GM23248 (cell line): ENCODE measurements at regions not wholly inside any gene's neighbourhood (a gene's known extent, or its start where the extent isn't known, plus 50 kb on each side); places are given as distances from the start of the nearest gene placed in this dataset.

ENCODE experiments used
- DNase-seq: peaks from one replicate; pipeline ENCODE4 v3.0.0-alpha.2; 2015
- H2AFZ ChIP-seq: fragments of 200-600 bp; sonication (generic); 2 replicates; pipeline ENCODE4 v1.6.1; 2016; ENCODE audit warnings: antibody characterized with exemption
- H3F3A ChIP-seq: fragments of 200-600 bp; sonication (generic); 2 replicates; pipeline ENCODE4 v1.6.1; 2016; ENCODE audit warnings: mild to moderate bottlenecking, antibody characterized with exemption, mixed run types; ENCODE audit not compliant: insufficient read depth
- H3K27ac ChIP-seq: fragments of 200-600 bp; sonication (generic); 2 replicates; pipeline ENCODE4 v1.5.1; 2016; ENCODE audit warnings: mild to moderate bottlenecking
- H3K27me3 ChIP-seq: fragments of 200-600 bp; sonication (generic); replicated peaks from 2 replicates; pipeline ENCODE4 v1.6.1; 2016; ENCODE audit warnings: mild to moderate bottlenecking; ENCODE audit not compliant: insufficient read depth
- H3K36me3 ChIP-seq: fragments of 200-600 bp; sonication (generic); 2 replicates; pipeline ENCODE4 v1.6.1; 2016; ENCODE audit warnings: low read depth, mild to moderate bottlenecking
- H3K4me1 ChIP-seq: fragments of 200-600 bp; sonication (generic); 2 replicates; pipeline ENCODE4 v1.6.1; 2016; ENCODE audit warnings: mild to moderate bottlenecking; ENCODE audit not compliant: insufficient read depth
- H3K4me2 ChIP-seq: fragments of 200-600 bp; sonication (generic); one replicate; pipeline ENCODE4 v1.6.1; 2016; ENCODE audit warnings: mild to moderate bottlenecking; ENCODE audit not compliant: unreplicated experiment
- H3K4me3 ChIP-seq: fragments of 200-600 bp; sonication (generic); 2 replicates; pipeline ENCODE4 v1.5.1; 2016; ENCODE audit warnings: mild to moderate bottlenecking
- H3K79me2 ChIP-seq: fragments of 200-600 bp; sonication (generic); 2 replicates; pipeline ENCODE4 v1.6.1; 2016; ENCODE audit warnings: mild to moderate bottlenecking; ENCODE audit not compliant: insufficient read depth
- H3K9ac ChIP-seq: fragments of 200-600 bp; sonication (generic); 2 replicates; pipeline ENCODE4 v1.6.1; 2016; ENCODE audit warnings: mild to moderate bottlenecking
- H3K9me2 ChIP-seq: fragments of 200-600 bp; sonication (generic); 2 replicates; pipeline ENCODE4 v1.6.1; 2016; ENCODE audit warnings: mixed run types, mild to moderate bottlenecking, moderate library complexity; ENCODE audit not compliant: insufficient read depth
- H3K9me3 ChIP-seq: fragments of 200-600 bp; sonication (generic); one replicate; pipeline ENCODE4 v1.6.1; 2017; ENCODE audit warnings: low read depth
- H4K20me1 ChIP-seq: fragments of 200-600 bp; sonication (generic); 2 replicates; pipeline ENCODE4 v1.6.0; 2016; ENCODE audit not compliant: insufficient read depth
- EZH2 ChIP-seq: fragments of 200-600 bp; sonication (generic); IDR thresholded peaks from 2 replicates; pipeline ENCODE4 v1.6.1; 2018; ENCODE audit warnings: antibody characterized with exemption, mild to moderate bottlenecking; ENCODE audit not compliant: insufficient read depth, poor library complexity, severe bottlenecking
- EZH2phosphoT487 ChIP-seq: fragments of 200-600 bp; sonication (generic); IDR thresholded peaks from 2 replicates; pipeline ENCODE4 v1.6.1; 2018; ENCODE audit warnings: antibody characterized with exemption, moderate library complexity, mild to moderate bottlenecking, low read depth; ENCODE audit not compliant: insufficient read depth
- WGBS, 2 experiments: methylation state at CpG; one replicate each; pipeline ENCODE4 v1.1.6; 2015 to 2017; ENCODE audit warnings: low lambda C conversion rate in 2 of 2, low coverage in 1 of 2; ENCODE audit errors: missing lambda C conversion rate in 2 of 2; 5-methylcytosine and 5-hydroxymethylcytosine counted together
- in situ Hi-C: fragments of 300-500 bp; cut with MboI; formaldehyde crosslinking; loops from 2 replicates; pipeline ENCODE4 v1.15.0; 2020

- 66 to 69% methylated on average over 8 of the region's 8 CpGs for WGBS, 2 experiments
- TF ChIP-seq EZH2 (no peak), EZH2phosphoT487 (no peak)
- in situ Hi-C loops: no loop called here
- Histone ChIP-seq H3K4me1 (peaks cover 10% of the 10 kb centered on the region), H3K9me2 (no peaks in the 10 kb centered on the region), H3K4me2 (no peak overlapping the region), H3K27ac (no peak overlapping the region), H4K20me1 (no peaks in the 10 kb centered on the region), H2AFZ (no peak overlapping the region), H3K9me3 (no peaks in the 10 kb centered on the region), H3F3A (peaks cover 5% of the 10 kb centered on the region), H3K79me2 (no peaks in the 10 kb centered on the region), H3K36me3 (no peaks in the 10 kb centered on the region), H3K4me3 (no peak overlapping the region), H3K27me3 (no peaks in the 10 kb centered on the region), H3K9ac (no peak overlapping the region)
- DNase-seq: no peak
These were observed 188.2 kb upstream of the TSC22D1 start for GRCh38 chr13:44764302-44764692.

- Histone ChIP-seq H3K27me3 (no peaks in the 10 kb centered on the region), H3K79me2 (no peaks in the 10 kb centered on the region), H3K4me2 (no peak overlapping the region), H3K9me3 (no peaks in the 10 kb centered on the region), H2AFZ (no peak overlapping the region), H3K27ac (no peak overlapping the region), H3K4me1 (peaks cover 9% of the 10 kb centered on the region), H3F3A (peaks cover 9% of the 10 kb centered on the region), H3K4me3 (no peak overlapping the region), H3K9me2 (no peaks in the 10 kb centered on the region), H4K20me1 (no peaks in the 10 kb centered on the region), H3K9ac (no peak overlapping the region), H3K36me3 (no peaks in the 10 kb centered on the region)
- WGBS, 2 experiments: 66 to 74% methylated on average over 10 to 11 of the region's 11 CpGs
- TF ChIP-seq EZH2: no peak
- no peak for TF ChIP-seq EZH2phosphoT487
- in situ Hi-C loops: no loop called here
- DNase-seq: no peak
These were observed 187.6 kb upstream of the TSC22D1 start for GRCh38 chr13:44763615-44764301.

GRCh38 chr13:44762911-44763310 is 186.8 kb upstream of the TSC22D1 start:
- Histone ChIP-seq H2AFZ (no peak overlapping the region), H3K27ac (no peak overlapping the region), H3K9me2 (no peaks in the 10 kb centered on the region), H3K27me3 (no peaks in the 10 kb centered on the region), H4K20me1 (no peaks in the 10 kb centered on the region), H3K9ac (no peak overlapping the region), H3F3A (peaks cover 17% of the 10 kb centered on the region), H3K4me2 (no peak overlapping the region), H3K36me3 (no peaks in the 10 kb centered on the region), H3K4me3 (no peak overlapping the region), H3K4me1 (peaks cover 17% of the 10 kb centered on the region), H3K79me2 (no peaks in the 10 kb centered on the region), H3K9me3 (no peaks in the 10 kb centered on the region)
- in situ Hi-C loops: no loop called here
- no peak for DNase-seq
- WGBS, 2 experiments: 82 to 88% methylated on average over 1 of the region's 1 CpG
- no peak for TF ChIP-seq EZH2phosphoT487
- TF ChIP-seq EZH2: no peak

GRCh38 chr13:44760434-44760833 is 184.3 kb upstream of the TSC22D1 start:
- Histone ChIP-seq H3K9ac (no peak overlapping the region), H3K4me2 (no peak overlapping the region), H3K36me3 (no peaks in the 10 kb centered on the region), H3K4me1 (peaks cover 38% of the 10 kb centered on the region), H3K9me2 (no peaks in the 10 kb centered on the region), H2AFZ (no peak overlapping the region), H3K27me3 (no peaks in the 10 kb centered on the region), H3K79me2 (no peaks in the 10 kb centered on the region), H3K9me3 (no peaks in the 10 kb centered on the region), H3K4me3 (no peak overlapping the region), H3F3A (peaks cover 27% of the 10 kb centered on the region), H3K27ac (no peak overlapping the region), H4K20me1 (no peaks in the 10 kb centered on the region)
- DNase-seq: no peak
- in situ Hi-C loops: no loop called here
- WGBS, 2 experiments: 48 to 57% methylated on average over 1 of the region's 1 CpG
- TF ChIP-seq EZH2phosphoT487: no peak
- no peak for TF ChIP-seq EZH2
